HepG2 (cell line): ENCODE measurements at regions not wholly inside any gene's neighbourhood (a gene's known extent, or its start where the extent isn't known, plus 50 kb on each side); places are given as distances from the start of the nearest gene placed in this dataset.
"Not testable (repeated sequence)": the region's sequence is repeated elsewhere in the genome, so short reads cannot be mapped to it uniquely, and the experiment has no call there.

Source experiments
- ATAC-seq: fragments of 200-7000 bp; cut with Tn5 transposase; 3 replicates; pipeline ENCODE4 v1.9.1; 2020; ENCODE audit warnings: mild to moderate bottlenecking, moderate library complexity
- BruUV-seq: library from RNA; stranded (reverse); fragments of 400-500 nt; replicated peaks from 2 replicates; lab custom pipeline; 2021; lab: Mats Ljungman, UMichigan
- CTCF ChIA-PET: fragments of 300-600 bp; formaldehyde crosslinking; extraction: SDS; loops from one replicate; lab custom pipeline; 2021; ENCODE audit warnings: low total read pairs, inconsistent platforms, low intra/inter-chr PET ratio; lab: Yijun Ruan, JAX
- POLR2A ChIA-PET: fragments of 350-600 bp; sonication (Branson Sonifier 250); formaldehyde crosslinking; loops from one replicate; lab custom pipeline; 2020; ENCODE audit warnings: antibody characterized with exemption, inconsistent platforms; lab: Yijun Ruan, JAX
- DNase-seq: peaks from one replicate; pipeline ENCODE4 v3.0.0-alpha.2; 2015; ENCODE audit warnings: low spot score
- FAIRE-seq: peaks from 3 replicates; lab custom pipeline; 2011; peaks lifted over from hg19 to GRCh38; lab: Jason Lieb, UNC
- H2AFZ ChIP-seq: one replicate; pipeline ENCODE4 v1.6.1; 2011; ENCODE audit warnings: low read length, inconsistent platforms
- H3K27ac ChIP-seq: fragments of 300-600 bp; 3 replicates; pipeline ENCODE4 v1.8.0; 2011; ENCODE audit warnings: mixed run types, mild to moderate bottlenecking, mixed read lengths, low read length, inconsistent platforms; ENCODE audit not compliant: insufficient read depth; ENCODE audit errors: extremely low read length
- H3K27me3 ChIP-seq, 2 experiments: fragments of 200-600 bp in 1 of 2; 2 replicates in 1 of 2; 3 replicates in 1 of 2; pipeline versions ENCODE4 v1.6.0 to v1.8.0; 2011; ENCODE audit warnings: low read length in 2 of 2, mild to moderate bottlenecking in 2 of 2, moderate library complexity in 2 of 2, inconsistent platforms in 1 of 2; ENCODE audit not compliant: insufficient read depth in 2 of 2, control insufficient read depth in 1 of 2
- H3K36me3 ChIP-seq, 2 experiments: fragments of 200-600 bp in 1 of 2; replicated peaks in 1 of 2; 2 replicates in 1 of 2; 3 replicates in 1 of 2; pipeline versions ENCODE4 v1.5.1 to v1.8.0; 2011; ENCODE audit warnings: low read length in 2 of 2, inconsistent platforms in 1 of 2; ENCODE audit not compliant: insufficient read depth in 2 of 2, control insufficient read depth in 1 of 2
- H3K4me1 ChIP-seq: 2 replicates; pipeline ENCODE4 v1.5.1; 2012; ENCODE audit warnings: low read length, inconsistent platforms; ENCODE audit not compliant: insufficient read depth
- H3K4me2 ChIP-seq: 2 replicates; pipeline ENCODE4 v1.6.0; 2011; ENCODE audit warnings: low read depth, low read length, inconsistent platforms
- H3K4me3 ChIP-seq, 3 experiments: fragments of 200-600 bp in 1 of 3; sonication (generic), shearing (Covaris generic) in 1 of 3; replicated peaks in 1 of 3; 2 replicates each; pipeline ENCODE4 v1.5.1; 2011 to 2016; ENCODE audit warnings: low read length in 3 of 3, inconsistent platforms in 2 of 3, low read depth in 2 of 3, mild to moderate bottlenecking in 2 of 3, control low read depth in 1 of 3, mixed read lengths in 1 of 3; ENCODE audit not compliant: insufficient read depth in 1 of 3
- H3K79me2 ChIP-seq: one replicate; pipeline ENCODE4 v1.6.1; 2011; ENCODE audit warnings: low read length, inconsistent platforms; ENCODE audit not compliant: insufficient read depth
- H3K9ac ChIP-seq: 2 replicates; pipeline ENCODE4 v1.6.0; 2011; ENCODE audit warnings: mild to moderate bottlenecking, low read depth, low read length, inconsistent platforms; ENCODE audit not compliant: insufficient read depth
- H3K9me3 ChIP-seq: 2 replicates; pipeline ENCODE4 v1.5.1; 2012; ENCODE audit warnings: mild to moderate bottlenecking, low read length
- H4K20me1 ChIP-seq: 2 replicates; pipeline ENCODE4 v1.6.0; 2011; ENCODE audit warnings: inconsistent platforms, mild to moderate bottlenecking, low read length, moderate library complexity; ENCODE audit not compliant: insufficient read depth
- DNMT1 ChIP-seq: sonication (generic); formaldehyde crosslinking; IDR thresholded peaks from 2 replicates; pipeline ENCODE4 v1.5.1; 2020; ENCODE audit warnings: mild to moderate bottlenecking, missing genetic modification reagents
- HMGXB4 ChIP-seq, 2 experiments: sonication (generic) in 1 of 2; formaldehyde crosslinking in 1 of 2; IDR thresholded peaks; 2 replicates each; pipeline versions ENCODE4 v1.4.0 to v1.6.1; 2018 to 2020; ENCODE audit warnings: missing genetic modification reagents in 2 of 2, borderline replicate concordance in 1 of 2, low read depth in 1 of 2, mild to moderate bottlenecking in 1 of 2, missing biosample characterization in 1 of 2
- HOXA5 ChIP-seq: sonication (generic); formaldehyde crosslinking; IDR thresholded peaks from 2 replicates; pipeline ENCODE4 v1.4.0; 2020; ENCODE audit warnings: missing genetic modification reagents
- PITX1 ChIP-seq: sonication (generic); formaldehyde crosslinking; IDR thresholded peaks from 2 replicates; pipeline ENCODE4 v1.5.1; 2020; ENCODE audit warnings: mild to moderate bottlenecking, missing genetic modification reagents
- POLR2G ChIP-seq: fragments of 200-400 bp; formaldehyde crosslinking; IDR thresholded peaks from 2 replicates; pipeline ENCODE4 v1.6.1; 2018; ENCODE audit warnings: mild to moderate bottlenecking, low read depth, low read length, moderate library complexity
- SOX5 ChIP-seq: IDR thresholded peaks from 2 replicates; pipeline ENCODE4 v1.6.1; 2016; ENCODE audit warnings: borderline replicate concordance
- TRIM22 ChIP-seq: fragments of 450-650 bp; IDR thresholded peaks from 2 replicates; pipeline ENCODE4 v1.6.1; 2017
- ZNF629 ChIP-seq: sonication (generic); formaldehyde crosslinking; conservative IDR thresholded peaks from 2 replicates; pipeline ENCODE4 v1.5.0; 2020; ENCODE audit warnings: missing genetic modification reagents
- WGBS: methylation state at CpG from one replicate; pipeline ENCODE4 v1.1.6; 2017; ENCODE audit warnings: low lambda C conversion rate; 5-methylcytosine and 5-hydroxymethylcytosine counted together
- in situ Hi-C: cut with HindIII; loops from 2 replicates; pipeline ENCODE4 v1.10.0; 2017; ENCODE audit warnings: low pct_unique_long_range_greater_than_20kb; ENCODE audit not compliant: extremely low pct_ligation_motif_present
- intact Hi-C: fragments of 100-400 bp; cut with micrococcal nuclease; formaldehyde crosslinking; loops from one replicate; pipeline ENCODE4 v1.10.0; 2022; ENCODE audit not compliant: unreplicated experiment
- TF ChIP-seq, protein P1 (sequence below): sonication (generic); formaldehyde crosslinking; IDR thresholded peaks from 2 replicates; pipeline ENCODE4 v1.4.0; 2020; ENCODE audit warnings: missing genetic modification reagents, borderline replicate concordance

DNA sequence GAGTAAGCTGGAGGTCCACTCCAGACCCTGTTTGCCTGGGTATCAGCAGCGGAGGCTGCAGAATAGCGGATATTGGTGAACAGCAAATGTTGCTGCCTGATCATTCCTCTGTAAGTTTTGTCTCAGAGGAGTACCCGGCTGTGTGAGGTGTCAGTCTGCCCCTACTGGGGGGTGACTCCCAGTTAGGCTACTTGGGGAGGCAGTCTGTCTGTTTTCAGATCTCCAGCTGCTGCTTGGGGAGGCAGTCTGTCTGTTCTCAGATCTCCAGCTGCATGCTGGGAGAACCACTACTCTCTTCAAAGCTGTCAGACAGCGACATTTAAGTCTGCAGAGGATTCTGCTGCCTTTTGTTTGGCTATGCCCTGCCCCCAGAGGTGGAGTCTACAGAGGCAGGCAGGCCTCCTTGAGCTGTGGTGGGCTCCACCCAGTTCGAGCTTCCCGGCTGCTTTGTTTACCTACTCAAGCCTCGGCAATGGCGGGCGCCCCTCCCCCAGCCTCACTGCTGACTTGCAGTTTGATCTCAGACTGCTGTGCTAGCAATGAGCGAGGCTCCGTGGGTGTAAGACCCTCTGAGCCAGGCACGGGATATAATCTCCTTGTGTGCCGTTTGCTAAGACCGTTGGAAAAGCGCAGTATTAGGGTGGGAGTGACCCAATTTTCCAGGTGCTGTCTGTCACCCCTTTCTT lies 266.6 kb upstream of the CELF4 start:
- CTCF ChIA-PET: not testable (repeated sequence)

DNA sequence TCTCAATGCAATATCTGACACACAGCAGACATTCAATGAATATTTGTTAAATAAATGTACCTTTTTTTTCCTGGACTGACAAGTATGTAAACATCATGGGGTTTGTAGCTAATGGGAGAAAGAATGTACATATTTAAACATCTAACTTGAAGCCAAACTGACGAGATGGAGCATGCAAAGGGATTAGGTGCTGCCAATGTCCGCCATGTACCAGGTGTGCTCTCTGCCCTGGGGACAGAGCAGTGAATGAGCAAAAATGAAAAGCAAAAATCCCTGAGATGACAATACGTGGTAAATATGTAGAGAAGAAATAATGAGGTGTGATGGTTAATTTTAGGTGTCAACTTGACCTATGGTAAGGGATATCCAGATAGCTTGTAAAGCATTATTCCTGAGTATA lies 247.4 kb upstream of the CELF4 start:
- ATAC-seq (no peak), FAIRE-seq (no peak), DNase-seq (no peak)
- Histone ChIP-seq H3K4me3 (no peak overlapping the region), H3K79me2 (no peaks in the 10 kb centered on the region), H2AFZ (no peak overlapping the region), H3K27me3 (no peaks in the 10 kb centered on the region), H3K4me2 (no peak overlapping the region), H3K9ac (no peak overlapping the region), H3K27ac (no peak overlapping the region), H3K9me3 (no peaks in the 10 kb centered on the region), H3K36me3 (no peaks in the 10 kb centered on the region), H4K20me1 (no peaks in the 10 kb centered on the region), H3K4me1 (no peaks in the 10 kb centered on the region)
- in situ Hi-C loops (no loop called here), intact Hi-C loops (no loop called here)
- POLR2A ChIA-PET: no interaction called here
- 26% methylated on average over 3 of the region's 3 CpGs for WGBS
- BruUV-seq: no TSS peak
- CTCF ChIA-PET: no interaction called here
- TF ChIP-seq ZNF629: no peak
- no peak for TF ChIP-seq SOX5 (CRISPR knock-in tag)
- no peak for TF ChIP-seq TRIM22
- TF ChIP-seq POLR2G: no peak
- no peak for TF ChIP-seq HOXA5 (CRISPR knock-in tag)
- TF ChIP-seq HMGXB4 (CRISPR knock-in tag; IDR thresholded peaks at IDR 0.05; ENCODE audit: borderline replicate concordance in 1 of 2, low read depth in 1 of 2): no peak
- no peak for TF ChIP-seq PITX1 (CRISPR knock-in tag)
- TF ChIP-seq DNMT1 (CRISPR knock-in tag): no peak

More for the DNA sequence above, 266.6 kb upstream of the CELF4 start:
- H3K79me2 ChIP-seq, H2AFZ ChIP-seq, ATAC-seq, H3K36me3 ChIP-seq, H3K27ac ChIP-seq, BruUV-seq, POLR2A ChIA-PET, FAIRE-seq, intact Hi-C loops, H4K20me1 ChIP-seq, DNase-seq, H3K4me1 ChIP-seq, H3K9ac ChIP-seq: not testable (repeated sequence)
- TF ChIP-seq, protein P1, sequence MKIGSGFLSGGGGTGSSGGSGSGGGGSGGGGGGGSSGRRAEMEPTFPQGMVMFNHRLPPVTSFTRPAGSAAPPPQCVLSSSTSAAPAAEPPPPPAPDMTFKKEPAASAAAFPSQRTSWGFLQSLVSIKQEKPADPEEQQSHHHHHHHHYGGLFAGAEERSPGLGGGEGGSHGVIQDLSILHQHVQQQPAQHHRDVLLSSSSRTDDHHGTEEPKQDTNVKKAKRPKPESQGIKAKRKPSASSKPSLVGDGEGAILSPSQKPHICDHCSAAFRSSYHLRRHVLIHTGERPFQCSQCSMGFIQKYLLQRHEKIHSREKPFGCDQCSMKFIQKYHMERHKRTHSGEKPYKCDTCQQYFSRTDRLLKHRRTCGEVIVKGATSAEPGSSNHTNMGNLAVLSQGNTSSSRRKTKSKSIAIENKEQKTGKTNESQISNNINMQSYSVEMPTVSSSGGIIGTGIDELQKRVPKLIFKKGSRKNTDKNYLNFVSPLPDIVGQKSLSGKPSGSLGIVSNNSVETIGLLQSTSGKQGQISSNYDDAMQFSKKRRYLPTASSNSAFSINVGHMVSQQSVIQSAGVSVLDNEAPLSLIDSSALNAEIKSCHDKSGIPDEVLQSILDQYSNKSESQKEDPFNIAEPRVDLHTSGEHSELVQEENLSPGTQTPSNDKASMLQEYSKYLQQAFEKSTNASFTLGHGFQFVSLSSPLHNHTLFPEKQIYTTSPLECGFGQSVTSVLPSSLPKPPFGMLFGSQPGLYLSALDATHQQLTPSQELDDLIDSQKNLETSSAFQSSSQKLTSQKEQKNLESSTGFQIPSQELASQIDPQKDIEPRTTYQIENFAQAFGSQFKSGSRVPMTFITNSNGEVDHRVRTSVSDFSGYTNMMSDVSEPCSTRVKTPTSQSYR (CRISPR knock-in tag): peak; percentile 30; the same call in 1 of the 2 replicates
- TF ChIP-seq, all 625 proteins: peak for 1; not testable (repeated sequence) for 624
- WGBS: 21% methylated on average over 12 of the region's 15 CpGs
- H3K4me3 ChIP-seq, in situ Hi-C loops, H3K9me3 ChIP-seq, H3K4me2 ChIP-seq, H3K27me3 ChIP-seq: not testable (repeated sequence)
